ENCODE measurements at regions not wholly inside any gene's neighbourhood (a gene's known extent, or its start where the extent isn't known, plus 50 kb on each side); places are given as distances from the start of the nearest gene placed in this dataset.
"Not testable (repeated sequence)": the region's sequence is repeated elsewhere in the genome, so short reads cannot be mapped to it uniquely, and the experiment has no call there.

GRCh38 chr2:77652499-77652898, 130.3 kb upstream of the LRRTM4 start:
- Histone ChIP-seq H3K27me3 (no peaks in the 10 kb centered on the region), H3K4me1 (no peaks in the 10 kb centered on the region), H3K9me3 (no peaks in the 10 kb centered on the region), H3K36me3 (no peaks in the 10 kb centered on the region), H3K4me3 (no peak overlapping the region), H3K27ac (no peak overlapping the region)
- no peak for TF ChIP-seq POLR2A (IDR thresholded peaks at IDR 0.05)
- no peak for TF ChIP-seq CTCF (IDR thresholded peaks at IDR 0.05)
- TF ChIP-seq EP300 (IDR thresholded peaks at IDR 0.05), result no peak
- TF ChIP-seq POLR2AphosphoS5 (IDR thresholded peaks at IDR 0.05), result no peak
- no peak for DNase-seq
- intact Hi-C loops (cut with DNase I), result no loop called here
- 81 to 90% methylated on average over 2 of the region's 2 CpGs for WGBS, 2 donors

GRCh38 chr2:77664491-77664890, 142.3 kb upstream of the LRRTM4 start:
- TF ChIP-seq POLR2AphosphoS5 (IDR thresholded peaks at IDR 0.05) (no peak), POLR2A (IDR thresholded peaks at IDR 0.05) (no peak), CTCF (IDR thresholded peaks at IDR 0.05) (no peak), EP300 (IDR thresholded peaks at IDR 0.05) (no peak)
- H3K9me3 ChIP-seq, result no peaks in the 10 kb centered on the region
- no peaks in the 10 kb centered on the region for H3K36me3 ChIP-seq
- no peak for DNase-seq
- no peak overlapping the region for H3K4me3 ChIP-seq
- no peaks in the 10 kb centered on the region for H3K27me3 ChIP-seq
- H3K27ac ChIP-seq, result no peak overlapping the region
- H3K4me1 ChIP-seq, result no peaks in the 10 kb centered on the region
- WGBS, 2 donors, result 10 to 34% methylated on average over 2 of the region's 2 CpGs
- intact Hi-C loops (cut with DNase I), result no loop called here

GRCh38 chr2:77666251-77666980, 144.2 kb upstream of the LRRTM4 start:
- no peaks in the 10 kb centered on the region for H3K9me3 ChIP-seq
- no peaks in the 10 kb centered on the region for H3K4me1 ChIP-seq
- H3K27me3 ChIP-seq, result no peaks in the 10 kb centered on the region
- 70 to 80% methylated on average over 7 of the region's 7 CpGs for WGBS, 2 donors
- H3K27ac ChIP-seq, result no peak overlapping the region
- DNase-seq, result no peak
- intact Hi-C loops (cut with DNase I), result no loop called here
- no peak overlapping the region for H3K4me3 ChIP-seq
- no peaks in the 10 kb centered on the region for H3K36me3 ChIP-seq
- TF ChIP-seq EP300 (IDR thresholded peaks at IDR 0.05) (no peak), POLR2AphosphoS5 (IDR thresholded peaks at IDR 0.05) (no peak), POLR2A (IDR thresholded peaks at IDR 0.05) (no peak), CTCF (IDR thresholded peaks at IDR 0.05) (no peak)

GRCh38 chr2:77684543-77685319, 162.6 kb upstream of the LRRTM4 start:
- DNase-seq; H3K4me3 ChIP-seq; H3K27me3 ChIP-seq; H3K36me3 ChIP-seq; intact Hi-C loops (cut with DNase I); H3K9me3 ChIP-seq; H3K4me1 ChIP-seq; H3K27ac ChIP-seq: not testable (repeated sequence)
- 8 to 57% methylated on average over 6 of the region's 6 CpGs for WGBS, 2 donors

- Histone ChIP-seq H3K9me3 (no peaks in the 10 kb centered on the region), H3K27me3 (no peaks in the 10 kb centered on the region), H3K27ac (no peak overlapping the region), H3K4me1 (no peaks in the 10 kb centered on the region), H3K4me3 (no peak overlapping the region), H3K36me3 (no peaks in the 10 kb centered on the region)
- no peak for DNase-seq
- intact Hi-C loops (cut with DNase I), result no loop called here
- 86 to 88% methylated on average over 1 of the region's 1 CpG for WGBS, 2 donors
- no peak for TF ChIP-seq POLR2A (IDR thresholded peaks at IDR 0.05)
- TF ChIP-seq POLR2AphosphoS5 (IDR thresholded peaks at IDR 0.05), result no peak
- TF ChIP-seq EP300 (IDR thresholded peaks at IDR 0.05), result no peak
- no peak for TF ChIP-seq CTCF (IDR thresholded peaks at IDR 0.05)
Measured at GRCh38 chr2:77712601-77713000, 190.4 kb upstream of the LRRTM4 start.

Measured in sigmoid colon (tissue), 6 donors.